ENCODE measurements at regions not wholly inside any gene's neighbourhood (a gene's known extent, or its start where the extent isn't known, plus 50 kb on each side); places are given as distances from the start of the nearest gene placed in this dataset.

DNA sequence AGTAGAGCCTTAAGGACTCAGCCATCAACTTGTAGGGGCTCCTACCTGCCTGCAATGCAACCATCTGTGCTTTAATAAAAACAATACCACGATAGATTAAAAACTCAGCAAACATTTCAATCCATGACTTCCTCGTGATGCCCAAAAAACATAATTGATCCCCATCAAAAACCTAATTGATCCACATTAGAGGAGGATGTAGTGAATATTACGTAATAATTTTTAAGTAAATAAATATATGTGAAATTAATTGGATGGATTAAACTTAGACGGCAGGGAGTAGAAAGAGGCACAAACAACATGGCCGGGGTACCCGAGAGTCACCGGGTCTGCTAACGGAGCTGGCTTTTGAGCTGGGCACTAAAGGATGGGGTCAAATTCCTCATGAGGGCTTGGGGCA, 87.3 kb downstream of the ARL4C start:
- ChIA-PET POLR2A (no interaction called here), CTCF (no interaction called here)
- FAIRE-seq (no peak), DNase-seq (ENCODE audit: low read depth, low spot score) (no peak)
- no peak overlapping the region for H2AFZ ChIP-seq (ENCODE audit: low read depth, low read length)
- H3K27ac ChIP-seq (ENCODE audit: insufficient read depth, low read depth, low read length): no peak overlapping the region
- H3K9me3 ChIP-seq (replicated peaks; ENCODE audit: control insufficient read depth, insufficient read depth, low read length): no peaks in the 10 kb centered on the region
- BruUV-seq (replicated peaks): no TSS peak
- H3K9me1 ChIP-seq (replicated peaks; ENCODE audit: control insufficient read depth, extremely low read depth, insufficient read depth, low read length): no peaks in the 10 kb centered on the region
- peaks cover 13% of the 10 kb centered on the region for H3K4me1 ChIP-seq (ENCODE audit: control insufficient read depth, extremely low read depth, insufficient read depth, low read length)
- H3K9ac ChIP-seq (replicated peaks; ENCODE audit: extremely low read depth, insufficient read depth, low read length): no peak overlapping the region
- no peak overlapping the region for H3K4me2 ChIP-seq (ENCODE audit: insufficient read depth, low read length)
- H4K20me1 ChIP-seq (replicated peaks; ENCODE audit: control insufficient read depth, extremely low read depth, insufficient read depth, low read length): no peaks in the 10 kb centered on the region
- intact Hi-C loops (cut with micrococcal nuclease): no loop called here
- H3K36me3 ChIP-seq (ENCODE audit: control insufficient read depth in 2 of 2, extremely low read depth in 1 of 2, insufficient read depth in 2 of 2, low read length in 2 of 2): no peaks in the 10 kb centered on the region
- TF ChIP-seq JUN (IDR thresholded peaks at IDR 0.05; ENCODE audit: borderline replicate concordance, insufficient read depth, insufficient read length, low read depth) (no peak), POLR2A (IDR thresholded peaks at IDR 0.05; ENCODE audit: low read depth, low read length) (no peak), MYC (IDR thresholded peaks at IDR 0.05; ENCODE audit: low read depth, low read length) (no peak), FOS (IDR thresholded peaks at IDR 0.05; ENCODE audit: borderline replicate concordance, insufficient read depth, low read length) (no peak), EZH2 (IDR thresholded peaks at IDR 0.05; ENCODE audit: borderline replicate concordance, low read depth, low read length, severe bottlenecking) (no peak), CTCF (IDR thresholded peaks at IDR 0.05; ENCODE audit: extremely low read depth in 1 of 2, insufficient read depth in 1 of 2, low read depth in 1 of 2, low read length in 2 of 2) (no peak)
- peaks cover 0 to 2% of the 10 kb centered on the region in 2 experiments for H3K27me3 ChIP-seq (ENCODE audit: control insufficient read depth in 2 of 2, insufficient read depth in 2 of 2, low read length in 2 of 2)
- no peak overlapping the region for H3K4me3 ChIP-seq (replicated peaks in 1 of 3; ENCODE audit: insufficient read depth in 1 of 3, low read depth in 1 of 3, low read length in 3 of 3)
- H3K79me2 ChIP-seq (ENCODE audit: control insufficient read depth, insufficient read depth, low read length): no peaks in the 10 kb centered on the region
- dilution Hi-C loops (cut with MboI; ENCODE audit: extremely low pct_ligation_motif_present, low sequenced_read_pairs): no loop called here

DNA sequence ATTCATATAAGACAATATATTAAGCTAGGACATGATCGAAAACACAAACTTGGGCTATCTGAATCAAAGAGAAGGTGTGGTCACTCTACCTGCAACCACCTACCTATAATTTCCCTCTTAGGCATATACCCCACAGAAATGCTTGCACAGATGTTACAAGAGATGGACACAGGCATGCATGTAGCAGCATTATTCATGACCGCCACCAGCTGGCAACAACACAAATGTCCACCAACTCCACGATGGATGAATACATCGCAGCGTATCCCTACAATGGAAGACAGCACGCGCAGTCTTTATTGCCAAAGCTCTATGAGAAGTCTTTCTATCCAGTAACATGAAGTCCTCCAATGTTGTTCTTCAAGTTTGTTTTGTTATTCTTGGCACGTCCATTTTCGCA, 90.8 kb downstream of the ARL4C start:
- Histone ChIP-seq H3K4me1 (ENCODE audit: control insufficient read depth, extremely low read depth, insufficient read depth, low read length) (peaks cover 14% of the 10 kb centered on the region), H3K36me3 (ENCODE audit: control insufficient read depth in 2 of 2, extremely low read depth in 1 of 2, insufficient read depth in 2 of 2, low read length in 2 of 2) (no peaks in the 10 kb centered on the region), H3K79me2 (ENCODE audit: control insufficient read depth, insufficient read depth, low read length) (no peaks in the 10 kb centered on the region), H3K4me3 (replicated peaks in 1 of 3; ENCODE audit: insufficient read depth in 1 of 3, low read depth in 1 of 3, low read length in 3 of 3) (no peak overlapping the region), H3K27ac (ENCODE audit: insufficient read depth, low read depth, low read length) (no peak overlapping the region), H3K9ac (replicated peaks; ENCODE audit: extremely low read depth, insufficient read depth, low read length) (no peak overlapping the region), H3K9me1 (replicated peaks; ENCODE audit: control insufficient read depth, extremely low read depth, insufficient read depth, low read length) (no peaks in the 10 kb centered on the region), H3K9me3 (replicated peaks; ENCODE audit: control insufficient read depth, insufficient read depth, low read length) (no peaks in the 10 kb centered on the region), H4K20me1 (replicated peaks; ENCODE audit: control insufficient read depth, extremely low read depth, insufficient read depth, low read length) (no peaks in the 10 kb centered on the region), H2AFZ (ENCODE audit: low read depth, low read length) (no peak overlapping the region), H3K27me3 (ENCODE audit: control insufficient read depth in 2 of 2, insufficient read depth in 2 of 2, low read length in 2 of 2) (peaks cover 0 to 2% of the 10 kb centered on the region in 2 experiments), H3K4me2 (ENCODE audit: insufficient read depth, low read length) (no peak overlapping the region)
- no peak for TF ChIP-seq FOS (IDR thresholded peaks at IDR 0.05; ENCODE audit: borderline replicate concordance, insufficient read depth, low read length)
- no peak for TF ChIP-seq POLR2A (IDR thresholded peaks at IDR 0.05; ENCODE audit: low read depth, low read length)
- TF ChIP-seq EZH2 (IDR thresholded peaks at IDR 0.05; ENCODE audit: borderline replicate concordance, low read depth, low read length, severe bottlenecking): no peak
- no peak for TF ChIP-seq MYC (IDR thresholded peaks at IDR 0.05; ENCODE audit: low read depth, low read length)
- TF ChIP-seq CTCF (IDR thresholded peaks at IDR 0.05; ENCODE audit: extremely low read depth in 1 of 2, insufficient read depth in 1 of 2, low read depth in 1 of 2, low read length in 2 of 2): no peak
- dilution Hi-C loops (cut with MboI; ENCODE audit: extremely low pct_ligation_motif_present, low sequenced_read_pairs): no loop called here
- intact Hi-C loops (cut with micrococcal nuclease): no loop called here
- no peak for DNase-seq (ENCODE audit: low read depth, low spot score)
- FAIRE-seq: no peak
- BruUV-seq (replicated peaks): no TSS peak
- ChIA-PET POLR2A (no interaction called here), CTCF (interaction anchor here (0.7 to 0.8 kb wide), 2 partner anchors 10 to 134 kb away, joined by 3 read pairs; no protein-coding TSS in a partner anchor)
